ELR (cell line): ENCODE measurements at regions not wholly inside any gene's neighbourhood (a gene's known extent, or its start where the extent isn't known, plus 50 kb on each side); places are given as distances from the start of the nearest gene placed in this dataset.
"Not testable (repeated sequence)": the region's sequence is repeated elsewhere in the genome, so short reads cannot be mapped to it uniquely, and the experiment has no call there.

Source experiments
- DNase-seq: peaks from one replicate; pipeline ENCODE4 v3.0.0-alpha.2; 2015; ENCODE audit warnings: low read depth

GRCh38 chr21:10428981-10429534 is 92.3 kb upstream of the TPTE start:
- DNase-seq: not testable (repeated sequence)

- DNase-seq: no peak
These were observed 91.4 kb upstream of the TPTE start for GRCh38 chr21:10430005-10430404.

GRCh38 chr21:10431995-10432394 is 89.4 kb upstream of the TPTE start:
- DNase-seq: not testable (repeated sequence)

GRCh38 chr21:10432456-10432855 is 88.9 kb upstream of the TPTE start:
- not testable (repeated sequence) for DNase-seq

- DNase-seq: not testable (repeated sequence)
These were observed 83.4 kb upstream of the TPTE start for GRCh38 chr21:10437977-10438376.

- DNase-seq: not testable (repeated sequence)
These were observed 80.7 kb upstream of the TPTE start for GRCh38 chr21:10440639-10441038.

GRCh38 chr21:10442018-10442417 is 79.4 kb upstream of the TPTE start:
- not testable (repeated sequence) for DNase-seq

GRCh38 chr21:10445685-10446084 is 75.7 kb upstream of the TPTE start:
- DNase-seq: not testable (repeated sequence)

GRCh38 chr21:10449451-10449850 is 71.9 kb upstream of the TPTE start:
- DNase-seq: not testable (repeated sequence)

GRCh38 chr21:10451274-10451673 is 70.1 kb upstream of the TPTE start:
- not testable (repeated sequence) for DNase-seq

GRCh38 chr21:10457765-10458164 is 63.6 kb upstream of the TPTE start:
- DNase-seq: not testable (repeated sequence)

GRCh38 chr21:10460957-10461356 is 60.4 kb upstream of the TPTE start:
- not testable (repeated sequence) for DNase-seq

GRCh38 chr21:10461445-10461844 is 59.9 kb upstream of the TPTE start:
- not testable (repeated sequence) for DNase-seq

GRCh38 chr21:10463156-10463555 is 58.2 kb upstream of the TPTE start:
- no peak for DNase-seq

GRCh38 chr21:10464975-10465374 is 56.4 kb upstream of the TPTE start:
- DNase-seq: no peak

- not testable (repeated sequence) for DNase-seq
These were observed 55.8 kb upstream of the TPTE start for GRCh38 chr21:10465524-10466110.

GRCh38 chr21:10466200-10466599 is 55.2 kb upstream of the TPTE start:
- DNase-seq: no peak
